Stimulated activated naive CD8-positive, alpha-beta T cell treated with anti-CD3 and anti-CD28 coated beads, Interleukin-15, Interleukin-2, amounts not matched to agents 100 U/mL and 50 U/mL, for 24 hours (primary cell): ENCODE measurements at regions not wholly inside any gene's neighbourhood (a gene's known extent, or its start where the extent isn't known, plus 50 kb on each side); places are given as distances from the start of the nearest gene placed in this dataset.

Source experiments
- ATAC-seq: fragments of 150-1000 bp; cut with Tn5 transposase; one replicate; pipeline ENCODE4 v1.10.0; 2021
- DNase-seq: peaks from one replicate; pipeline ENCODE4 v3.0.0; 2021

DNA sequence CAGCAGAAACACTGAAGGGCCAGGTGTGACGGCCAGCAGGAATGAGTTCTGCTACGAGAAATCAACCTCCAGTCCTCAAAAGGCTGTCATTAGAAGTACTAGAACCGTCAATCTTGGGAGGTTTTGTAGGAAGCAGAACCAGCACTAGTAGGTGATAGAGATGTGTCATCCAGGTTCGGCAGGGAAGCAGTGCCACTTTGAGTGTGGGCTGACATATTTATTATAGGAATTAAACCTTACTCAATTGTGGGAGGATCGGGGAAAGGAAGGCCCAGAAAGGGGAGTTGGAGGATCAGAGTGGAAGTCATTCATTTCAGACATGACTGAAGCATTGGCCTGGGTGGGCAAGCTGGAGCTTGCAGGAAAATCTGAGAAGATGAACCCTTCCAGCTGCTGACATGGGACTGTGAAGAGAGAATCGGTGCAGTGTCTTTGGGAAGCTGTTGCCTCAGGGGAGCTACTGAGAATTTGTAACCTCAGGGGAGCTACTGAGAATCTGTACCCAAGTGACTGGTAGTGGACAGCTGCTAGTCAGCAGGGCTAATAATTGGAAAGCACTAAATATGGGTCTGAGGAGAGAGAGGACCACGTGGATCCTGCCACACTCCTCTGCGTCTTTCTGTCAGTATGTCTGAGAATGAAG, 177.4 kb downstream of the SPRY1 start:
- DNase-seq = no peak
- ATAC-seq = no peak

DNA sequence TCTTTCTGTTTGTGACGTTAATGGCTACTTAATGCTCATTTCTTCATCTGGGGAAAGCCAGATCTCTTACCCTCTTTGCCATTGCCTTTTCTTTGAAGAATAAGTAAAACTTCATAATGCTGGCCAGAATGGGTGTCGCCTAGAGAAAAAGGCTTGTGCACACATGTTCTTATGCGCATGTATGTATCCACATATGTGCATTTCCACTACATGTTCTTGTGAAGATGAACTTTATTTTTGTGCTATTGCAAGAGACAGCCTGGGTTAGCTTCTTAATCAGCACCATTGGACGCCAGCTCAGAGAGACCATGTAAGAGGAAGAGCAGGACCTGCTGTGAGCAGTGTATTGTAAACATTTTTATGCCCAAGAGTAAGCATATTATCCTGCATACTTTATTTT, 178.7 kb downstream of the SPRY1 start:
- ATAC-seq (no peak), DNase-seq (no peak)

DNA sequence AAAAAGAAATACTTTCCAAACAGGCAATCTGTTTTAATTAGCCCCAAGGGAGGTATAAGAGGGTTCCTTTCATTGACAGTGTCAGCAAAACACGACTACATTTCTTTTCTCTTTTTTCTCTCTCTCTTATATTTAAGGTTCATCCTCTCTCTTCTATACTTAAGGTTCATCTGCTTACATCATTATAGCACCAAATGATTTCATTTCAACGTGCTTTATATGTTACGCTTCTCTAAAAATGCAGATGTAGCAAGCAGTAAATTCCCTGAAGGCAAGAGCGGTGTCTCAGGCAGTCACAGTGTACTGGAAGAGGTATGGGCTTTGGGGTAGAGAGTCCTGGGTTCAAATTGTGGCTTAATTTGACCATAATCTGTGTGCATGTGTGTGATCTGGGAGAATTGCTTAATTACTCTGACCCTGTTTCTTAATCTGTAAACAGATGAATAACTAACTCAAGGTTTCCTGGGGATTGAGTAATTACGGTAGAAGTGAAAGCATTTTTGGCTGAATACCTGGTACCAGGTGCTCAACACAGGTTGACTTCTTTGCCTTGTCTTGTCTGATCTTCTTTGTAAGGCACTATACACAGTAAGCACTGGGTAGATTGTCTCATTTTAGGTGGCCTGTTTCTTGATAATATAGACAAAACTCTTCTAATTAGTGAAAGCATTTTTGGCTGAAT, 180.8 kb downstream of the SPRY1 start:
- DNase-seq (no peak), ATAC-seq (no peak)

DNA sequence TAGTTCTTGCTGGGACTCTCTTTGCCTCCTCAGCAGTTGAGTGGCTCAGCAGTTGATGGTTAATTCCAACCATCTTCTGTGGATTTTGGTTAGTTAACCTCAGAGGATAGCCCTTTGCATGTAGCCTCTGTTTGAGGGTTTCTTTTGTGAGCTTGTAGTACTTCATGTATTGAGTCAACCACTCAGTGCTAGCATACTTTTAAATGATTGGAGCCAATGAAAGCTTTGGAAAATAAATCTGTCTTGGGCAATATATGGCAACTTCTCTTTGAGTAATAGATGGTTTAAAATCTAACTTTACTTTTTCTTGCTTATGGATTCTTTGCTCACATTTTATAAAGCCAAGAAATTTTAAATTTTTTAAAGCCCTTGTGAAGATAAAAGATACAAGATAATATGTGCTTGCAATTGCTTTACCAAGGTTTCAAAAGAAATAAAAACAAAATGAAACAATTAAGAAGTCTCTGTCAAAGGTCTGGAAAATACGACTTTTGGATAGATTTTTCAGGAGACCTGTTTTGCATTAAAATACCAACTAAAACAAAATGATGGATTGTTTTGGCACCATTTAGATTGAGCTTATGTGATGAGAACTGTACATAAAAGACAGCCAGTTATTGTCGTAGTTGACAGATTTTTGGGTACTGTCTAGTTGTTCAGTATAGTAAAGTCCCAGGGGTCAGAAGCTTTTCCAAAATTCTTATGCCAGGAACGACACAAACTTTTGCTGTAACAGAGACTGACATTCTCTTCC, 181.9 kb downstream of the SPRY1 start:
- no peak for ATAC-seq
- no peak for DNase-seq

DNA sequence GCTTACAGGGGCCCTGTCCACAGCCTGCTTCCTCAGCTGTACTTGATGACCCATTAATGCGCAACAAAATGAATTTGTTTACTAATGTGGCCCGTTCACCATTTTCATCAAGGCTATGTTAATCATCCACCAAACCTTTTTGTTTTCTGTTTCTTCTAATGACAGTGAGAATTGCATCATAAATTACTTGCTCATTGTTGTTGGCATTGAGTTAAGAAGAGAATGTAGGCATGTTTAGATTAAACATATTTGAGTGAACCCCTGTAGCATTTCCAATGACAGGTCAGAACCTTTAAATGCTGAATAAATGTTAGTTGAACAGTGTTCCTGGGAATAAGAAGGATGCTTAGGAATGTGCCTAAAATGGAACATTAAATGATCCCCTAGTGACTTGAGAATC, 183.4 kb downstream of the SPRY1 start:
- DNase-seq (no peak), ATAC-seq (no peak)

DNA sequence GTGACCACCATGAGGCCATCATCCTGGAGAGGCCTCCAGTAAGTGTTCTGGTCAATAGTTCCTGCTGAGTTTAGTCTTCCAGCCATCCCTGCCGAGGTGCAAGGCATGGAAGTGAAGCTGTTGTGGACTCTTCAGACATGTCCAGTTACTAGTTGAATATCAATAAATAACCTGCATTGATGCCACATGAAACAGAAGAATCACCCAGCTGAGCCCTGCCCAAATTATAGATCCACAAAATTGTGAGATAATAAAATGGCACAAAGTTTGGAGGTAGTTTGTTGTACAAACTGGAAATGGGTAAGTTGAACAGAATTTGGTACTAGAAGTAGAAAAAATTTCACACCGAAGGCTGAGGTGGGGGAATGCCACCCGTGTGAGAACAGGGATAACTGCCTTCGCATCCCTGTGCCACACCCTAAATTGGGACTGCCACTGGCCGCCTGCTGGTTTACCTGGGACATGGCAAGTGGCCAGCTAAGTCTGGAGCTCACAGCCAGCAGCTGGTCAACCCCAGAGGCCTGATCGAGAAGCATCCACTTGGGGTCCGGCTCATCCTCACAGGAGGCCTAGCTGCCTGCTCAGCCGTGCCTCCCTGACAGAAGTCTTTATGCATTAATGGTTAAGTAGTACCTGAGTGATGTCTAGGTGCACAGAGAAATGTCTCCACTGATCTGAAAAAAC, 184.5 kb downstream of the SPRY1 start:
- ATAC-seq (no peak), DNase-seq (no peak)

DNA sequence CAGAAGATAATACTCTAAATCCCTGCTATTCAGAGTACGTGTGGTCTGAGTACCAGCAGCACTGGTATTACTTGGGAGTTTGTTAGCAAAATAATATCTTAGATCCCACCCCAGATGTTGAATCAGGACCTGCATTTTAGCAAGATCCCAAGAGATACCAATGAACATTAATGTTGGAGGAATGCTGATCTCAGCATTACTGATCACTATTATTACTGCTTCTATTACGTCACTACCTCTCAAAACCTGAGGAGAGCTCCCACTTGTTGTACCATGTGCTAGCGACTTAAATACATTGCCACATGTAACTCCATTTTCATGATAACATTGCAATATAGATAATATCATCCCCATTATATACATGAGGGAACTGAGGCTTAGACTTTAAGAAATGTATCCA, 185.2 kb downstream of the SPRY1 start:
- DNase-seq = no peak
- ATAC-seq = no peak

DNA sequence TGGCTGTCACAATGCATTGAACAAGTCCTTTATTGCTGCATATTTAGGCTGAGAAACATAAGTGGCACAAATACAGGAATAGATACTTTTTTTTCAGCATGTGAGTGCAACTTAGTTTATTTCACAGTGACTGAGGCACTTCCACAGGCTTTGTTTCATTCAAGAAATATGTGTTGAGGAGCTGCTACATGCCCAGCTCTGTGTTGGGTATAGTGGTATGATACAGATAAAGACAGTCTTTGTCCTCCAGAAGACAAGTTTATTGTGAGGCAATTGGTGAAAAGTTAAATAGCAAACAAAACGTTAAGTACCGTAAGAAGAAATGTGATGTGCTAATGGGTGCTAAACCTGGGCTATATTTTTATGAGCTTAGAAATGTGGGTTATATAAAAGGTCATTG, 186.4 kb downstream of the SPRY1 start:
- no peak for ATAC-seq
- no peak for DNase-seq

DNA sequence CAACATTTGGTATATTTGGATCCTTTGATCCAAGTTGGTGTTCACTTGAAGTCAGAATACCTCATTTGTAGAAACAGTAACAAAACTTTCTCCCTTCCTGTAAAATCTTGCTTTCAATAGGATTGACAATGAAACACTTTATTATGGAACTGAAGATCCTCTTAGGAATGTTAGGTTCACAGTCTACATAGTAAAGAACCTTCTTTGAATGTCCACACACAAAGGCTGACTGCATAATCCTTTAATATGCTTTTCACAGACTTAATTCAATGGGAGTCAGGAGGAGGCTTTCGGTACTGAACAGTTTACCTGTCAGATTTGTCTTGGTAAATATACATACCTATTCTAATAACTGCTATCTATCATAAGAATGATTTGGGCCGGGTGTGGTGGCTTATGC, 188.5 kb downstream of the SPRY1 start:
- ATAC-seq = no peak
- DNase-seq = no peak

DNA sequence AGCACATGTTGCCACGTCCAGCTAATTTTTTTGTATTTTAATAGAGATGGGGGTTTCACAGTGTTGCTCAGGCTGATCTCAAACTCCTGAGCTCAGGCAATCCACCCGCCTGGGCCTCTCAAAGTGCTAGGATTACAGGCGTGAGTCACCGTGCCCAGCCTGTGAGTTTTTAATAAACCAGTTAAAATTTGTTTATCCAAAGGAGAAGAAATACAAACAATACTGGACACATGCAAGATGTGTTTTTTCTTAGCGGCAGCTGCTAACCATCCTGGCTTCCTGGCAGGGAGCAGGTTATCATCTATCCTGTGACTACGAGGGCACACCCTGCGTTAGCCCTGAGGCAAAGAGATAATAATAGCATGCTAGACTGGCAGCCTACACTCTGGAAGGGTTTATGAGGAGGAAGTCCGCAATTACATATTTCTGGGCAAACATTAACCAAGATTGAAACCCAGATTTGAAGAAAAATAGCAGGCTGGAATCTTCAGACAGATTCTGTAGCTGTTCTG, 191.4 kb downstream of the SPRY1 start:
- DNase-seq = no peak
- no peak for ATAC-seq

DNA sequence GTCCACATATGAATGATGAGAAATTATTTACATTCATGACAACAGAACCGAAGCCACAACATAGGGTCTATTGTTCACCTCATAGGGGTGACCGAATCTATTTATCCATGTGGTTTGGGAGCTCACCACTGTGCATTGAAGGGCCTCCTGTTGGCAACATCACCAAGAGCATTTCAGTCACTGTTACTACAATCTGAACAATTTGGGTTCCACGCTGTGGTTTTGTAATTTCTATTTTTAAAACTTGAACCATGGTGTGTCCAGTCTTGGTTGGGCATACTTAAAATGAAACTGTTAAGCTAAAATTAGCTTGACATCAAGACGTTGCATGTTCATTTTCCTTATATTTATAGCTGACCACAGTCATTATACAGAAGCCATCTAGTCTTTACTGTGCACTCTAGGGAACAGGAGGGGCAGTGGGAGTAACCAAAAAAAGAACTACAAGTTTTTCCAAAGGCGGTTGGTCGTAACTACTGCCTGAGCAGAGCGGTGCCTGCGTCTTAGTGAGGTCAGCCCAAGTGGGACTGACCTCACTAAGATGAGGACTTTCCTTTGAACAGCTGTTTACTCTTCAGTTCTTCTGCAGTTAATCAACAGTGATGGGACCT, 192.1 kb downstream of the SPRY1 start:
- DNase-seq (no peak), ATAC-seq (peak; percentile 36)

DNA sequence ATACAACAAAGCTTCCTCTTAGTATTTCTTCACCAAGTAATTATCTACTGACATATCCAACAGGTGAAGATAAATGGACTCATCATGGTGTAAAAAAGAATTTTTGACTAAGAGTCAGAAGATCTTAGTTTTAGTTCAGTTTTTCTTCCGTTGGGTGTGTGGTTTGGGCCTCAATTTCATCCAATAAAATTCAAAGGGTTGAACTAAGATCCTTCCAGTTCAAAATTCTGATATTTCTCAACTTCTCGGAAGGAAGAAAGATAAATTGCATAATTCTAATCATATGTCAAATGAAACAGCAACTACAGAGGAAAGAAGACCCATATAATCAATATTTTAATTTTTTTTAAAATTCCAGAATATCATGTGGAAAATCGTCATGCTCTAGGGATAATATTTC, 192.7 kb downstream of the SPRY1 start:
- no peak for DNase-seq
- no peak for ATAC-seq

DNA sequence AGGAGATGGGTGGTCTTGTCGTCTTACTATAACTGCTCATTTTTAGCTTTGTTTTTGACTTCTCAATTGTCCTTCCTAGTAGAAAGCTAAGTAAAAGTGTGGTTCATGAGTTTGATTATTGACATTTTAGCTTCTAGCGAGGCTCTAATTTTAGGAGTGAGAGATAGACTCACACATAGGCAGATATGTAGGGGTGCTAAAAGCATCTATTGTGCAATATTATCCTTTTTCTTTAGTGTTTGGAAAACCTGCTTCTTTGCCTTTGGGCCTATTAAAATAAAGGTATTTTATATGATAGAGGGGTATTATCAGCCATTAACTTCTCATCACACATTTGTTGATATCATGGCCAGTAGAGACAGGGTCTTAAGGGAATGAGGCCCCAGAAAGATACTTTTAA, 195.3 kb downstream of the SPRY1 start:
- ATAC-seq (no peak), DNase-seq (no peak)

DNA sequence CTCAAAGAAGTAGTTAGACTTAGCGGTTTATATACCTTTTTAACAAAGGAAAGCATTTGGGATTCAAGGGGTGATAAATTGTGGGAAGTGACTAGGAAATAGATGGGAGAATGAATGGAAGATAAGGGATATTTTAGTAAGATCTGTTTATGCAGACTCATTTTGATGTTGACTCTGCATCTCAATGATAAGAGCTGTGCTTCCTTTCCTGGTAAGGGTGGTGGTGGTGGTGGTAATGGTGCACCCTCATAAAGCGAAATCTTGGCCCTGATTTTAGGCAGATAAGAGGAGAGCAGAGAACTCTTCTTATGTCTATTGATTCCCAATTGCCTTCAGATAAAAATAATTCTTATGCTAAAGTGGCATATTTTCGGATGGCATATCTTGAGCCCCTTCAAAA, 197.1 kb downstream of the SPRY1 start:
- ATAC-seq = no peak

DNA sequence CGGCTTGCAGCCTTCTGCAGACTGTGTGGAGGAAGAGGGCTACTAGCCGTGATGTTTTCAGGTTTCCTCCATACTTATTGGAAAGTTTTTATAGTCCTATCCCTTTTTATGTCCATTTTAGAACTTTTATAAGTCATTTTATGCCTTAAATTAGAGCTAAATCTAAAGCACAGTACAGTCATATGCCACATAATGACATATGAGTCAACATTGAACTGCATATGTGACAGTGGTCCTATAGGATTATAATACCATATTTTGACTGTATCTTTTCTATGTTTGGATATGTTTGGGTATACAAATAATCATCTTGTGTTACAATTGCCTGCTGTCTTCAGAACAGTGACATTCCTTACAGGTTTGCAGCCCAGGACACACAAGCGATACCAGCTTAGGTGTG, 200.2 kb downstream of the SPRY1 start:
- ATAC-seq (peak; percentile 26), DNase-seq (no peak)

More for the DNA sequence above, 197.1 kb downstream of the SPRY1 start:
- no peak for DNase-seq

DNA sequence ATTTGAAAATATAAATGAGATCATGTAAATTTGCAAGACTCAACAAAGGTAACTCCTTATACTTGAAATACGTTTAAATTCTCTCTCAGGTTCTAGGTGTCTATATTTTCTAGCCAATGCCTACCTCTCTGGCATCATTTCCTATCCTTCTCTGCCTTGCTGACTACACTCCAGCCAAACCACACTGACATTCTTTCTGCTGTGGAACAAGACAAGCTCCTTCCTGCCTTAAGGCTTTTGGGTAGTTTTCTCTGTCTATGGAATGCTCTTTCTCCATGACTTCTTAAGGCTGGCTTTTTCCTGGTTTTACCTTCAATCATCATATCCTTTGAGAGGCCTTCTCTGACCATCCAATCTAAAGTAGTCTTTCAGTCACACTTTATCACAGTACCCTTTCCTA, 201.0 kb downstream of the SPRY1 start:
- no peak for ATAC-seq
- DNase-seq = no peak

DNA sequence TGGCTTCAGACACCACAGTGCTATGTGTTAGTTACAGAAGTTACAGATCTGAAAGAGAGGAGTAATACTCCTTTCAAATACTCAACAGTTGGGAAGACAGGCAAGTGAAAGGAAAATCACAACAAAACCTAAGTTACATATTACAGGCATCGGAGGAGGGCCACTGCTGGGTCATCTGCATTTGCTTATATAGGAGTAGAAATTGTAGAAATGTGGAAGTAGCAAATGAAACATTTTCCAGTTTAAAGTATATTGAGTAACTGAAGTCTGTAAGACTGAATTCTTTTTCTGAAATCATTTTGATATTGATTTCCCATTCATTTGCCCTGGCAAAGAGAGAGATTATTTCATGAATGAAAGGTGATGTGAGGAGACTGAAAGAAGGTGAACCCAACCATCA, 201.7 kb downstream of the SPRY1 start:
- ATAC-seq (no peak), DNase-seq (no peak)

DNA sequence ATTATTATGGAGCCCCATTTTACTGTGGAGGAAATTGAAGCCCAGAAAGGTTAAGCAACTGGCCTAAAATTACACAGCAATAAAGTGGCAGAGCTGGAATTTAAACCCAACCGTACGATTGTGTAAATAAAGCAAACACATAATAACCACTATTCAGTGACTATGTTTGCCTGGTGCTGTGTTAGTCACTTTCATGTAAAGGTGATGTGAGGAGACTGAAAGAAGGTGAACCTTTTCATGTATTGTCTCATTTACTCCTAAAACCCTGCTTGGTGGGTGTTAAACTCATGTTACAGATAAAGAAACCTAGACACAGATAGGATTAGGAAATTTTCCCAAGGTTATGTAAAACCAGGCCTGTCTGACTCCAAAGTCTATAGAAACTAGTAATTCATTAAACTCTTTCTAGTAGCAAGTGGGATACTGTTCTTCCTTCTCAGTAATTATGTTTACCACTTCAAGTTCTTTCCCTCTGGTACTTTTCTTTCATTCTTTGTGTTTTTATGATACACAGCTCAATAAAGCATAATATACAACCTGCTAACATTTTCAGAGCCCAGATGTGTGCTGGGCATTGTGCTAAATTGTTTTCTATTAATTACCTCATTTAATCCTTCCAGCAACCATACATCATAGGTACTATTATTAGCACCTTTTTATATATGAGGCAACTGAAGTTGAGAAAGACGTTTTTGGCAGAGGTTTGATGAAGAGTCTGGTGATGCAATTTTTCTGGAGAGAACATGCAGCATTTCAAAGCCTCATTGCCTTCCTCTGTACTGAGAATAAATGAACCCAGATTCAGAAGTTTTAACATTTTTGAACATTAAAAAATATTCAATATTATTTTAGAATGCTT, 202.7 kb downstream of the SPRY1 start:
- DNase-seq (no peak), ATAC-seq (no peak)

DNA sequence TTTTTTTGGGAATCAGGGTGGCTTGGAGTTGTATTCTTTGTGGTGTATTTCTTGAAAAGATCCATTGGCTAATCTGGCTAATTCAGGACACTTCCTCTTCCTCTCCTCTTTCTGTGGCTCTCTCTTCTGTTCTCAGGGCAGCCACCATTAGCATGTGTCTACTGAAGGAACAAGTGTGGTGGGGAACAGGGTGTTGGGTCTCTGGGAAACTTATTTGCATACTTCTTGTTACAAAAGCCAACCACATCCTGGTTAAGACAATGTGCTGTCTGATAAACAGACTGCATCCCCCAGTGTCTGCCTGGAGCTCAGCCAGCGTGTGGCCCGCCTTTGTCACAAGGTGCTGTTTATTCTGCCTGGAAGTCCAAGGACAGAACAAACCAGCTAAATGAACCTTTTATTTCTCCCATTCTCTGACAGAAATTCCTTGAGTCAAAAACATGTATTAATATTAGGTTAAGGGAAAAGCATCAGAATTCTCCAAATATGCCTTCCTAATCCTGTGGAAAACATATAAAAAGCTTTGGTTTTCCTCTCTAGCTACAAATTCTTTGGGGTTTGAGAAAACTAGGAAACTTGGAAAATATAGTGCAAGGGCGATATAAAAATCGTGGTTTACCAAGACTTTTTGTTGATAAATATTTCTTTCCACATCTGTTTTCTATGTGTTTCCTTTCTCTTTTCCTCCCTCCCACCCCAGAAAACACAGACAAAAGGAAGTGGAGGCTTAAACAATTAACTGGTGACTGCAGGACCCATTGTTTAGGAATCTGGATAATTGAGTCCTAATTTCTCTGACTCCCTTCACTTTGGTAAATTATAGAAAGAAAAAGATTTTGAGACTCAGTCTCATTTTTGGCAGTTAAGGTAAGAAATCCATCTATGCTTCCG, 203.6 kb downstream of the SPRY1 start:
- peak; percentile 53 for DNase-seq
- peak; percentile 93 for ATAC-seq
